WTC11 (cell line): ENCODE measurements at regions not wholly inside any gene's neighbourhood (a gene's known extent, or its start where the extent isn't known, plus 50 kb on each side); places are given as distances from the start of the nearest gene placed in this dataset.

Experiments used
- ATAC-seq: fragments of 200-7000 bp; cut with Tn5 transposase; 2 replicates; pipeline ENCODE4 v1.10.0; 2021; ENCODE audit warnings: mild to moderate bottlenecking, moderate library complexity
- CTCF ChIA-PET: fragments of 300-600 bp; sonication (Branson Sonifier 250); formaldehyde crosslinking; loops from one replicate; lab custom pipeline; 2021; ENCODE audit warnings: antibody characterized with exemption; lab: Charles Lee
- POLR2A ChIA-PET: fragments of 350-600 bp; sonication (Branson Sonifier 250); formaldehyde crosslinking; loops from one replicate; lab custom pipeline; 2021; ENCODE audit warnings: antibody characterized with exemption; lab: Charles Lee
- DNase-seq: peaks from one replicate; pipeline ENCODE4 v3.0.0; 2021; ENCODE audit warnings: low spot score
- H3K27ac Mint-ChIP-seq: 2 replicates; pipeline ENCODE4 v1.8.0; 2021; ENCODE audit warnings: mixed read lengths
- H3K27me3 Mint-ChIP-seq: 2 replicates; pipeline ENCODE4 v1.8.0; 2021; ENCODE audit warnings: low read depth, mild to moderate bottlenecking, moderate library complexity, mixed read lengths
- H3K36me3 Mint-ChIP-seq: 2 replicates; pipeline ENCODE4 v1.8.0; 2021; ENCODE audit warnings: mixed read lengths
- H3K4me1 Mint-ChIP-seq: 2 replicates; pipeline ENCODE4 v1.8.0; 2022; ENCODE audit warnings: mixed read lengths
- H3K4me3 Mint-ChIP-seq: 2 replicates; pipeline ENCODE4 v1.8.0; 2021; ENCODE audit warnings: mild to moderate bottlenecking, moderate library complexity, mixed read lengths
- H3K9me3 Mint-ChIP-seq: 2 replicates; pipeline ENCODE4 v1.8.0; 2021; ENCODE audit warnings: mixed read lengths
- CREB1 ChIP-seq: sonication (generic); formaldehyde crosslinking; IDR thresholded peaks from 2 replicates; pipeline ENCODE4 v1.8.0; 2023; ENCODE audit warnings: mild to moderate bottlenecking, missing genetic modification reagents
- ESRRA ChIP-seq: sonication (generic); formaldehyde crosslinking; IDR thresholded peaks from 2 replicates; pipeline ENCODE4 v1.8.1; 2022; ENCODE audit warnings: mild to moderate bottlenecking, missing genetic modification reagents, borderline replicate concordance
- FOXK1 ChIP-seq: sonication (generic); formaldehyde crosslinking; IDR thresholded peaks from 2 replicates; pipeline ENCODE4 v1.8.0; 2022; ENCODE audit warnings: mild to moderate bottlenecking, moderate library complexity, missing genetic modification reagents
- GTF2I ChIP-seq: fragments of 250-450 bp; sonication (Bioruptor Pico); conservative IDR thresholded peaks from 2 replicates; pipeline ENCODE4 v1.4.0; 2021; ENCODE audit warnings: mild to moderate bottlenecking
- NFATC4 ChIP-seq: fragments of 250-450 bp; sonication (Bioruptor Pico); IDR thresholded peaks from 2 replicates; pipeline ENCODE4 v1.9.0; 2021; ENCODE audit warnings: mild to moderate bottlenecking
- PRRX2 ChIP-seq: fragments of 250-450 bp; sonication (Bioruptor Pico); IDR thresholded peaks from 2 replicates; pipeline ENCODE4 v1.8.0; 2021; ENCODE audit warnings: mild to moderate bottlenecking
- RELA ChIP-seq: sonication (generic); formaldehyde crosslinking; IDR thresholded peaks from 2 replicates; pipeline ENCODE4 v1.8.1; 2022; ENCODE audit warnings: missing genetic modification reagents, mild to moderate bottlenecking, borderline replicate concordance
- SMAD4 ChIP-seq: sonication (generic); formaldehyde crosslinking; IDR thresholded peaks from 2 replicates; pipeline ENCODE4 v1.8.0; 2022; ENCODE audit warnings: mild to moderate bottlenecking, missing genetic modification reagents
- TF ChIP-seq, protein P1 (sequence below): fragments of 250-450 bp; sonication (Bioruptor Pico); IDR thresholded peaks from 2 replicates; pipeline ENCODE4 v1.9.0; 2021; ENCODE audit warnings: mild to moderate bottlenecking, borderline replicate concordance
- TF ChIP-seq, protein P2 (sequence below): fragments of 250-450 bp; sonication (Bioruptor Pico); IDR thresholded peaks from 2 replicates; pipeline ENCODE4 v2.1.2; 2022; ENCODE audit warnings: mild to moderate bottlenecking, moderate library complexity
- TF ChIP-seq, protein P3 (sequence below): sonication (generic); formaldehyde crosslinking; IDR thresholded peaks from 2 replicates; pipeline ENCODE4 v1.8.0; 2023; ENCODE audit warnings: missing genetic modification reagents
- TF ChIP-seq, protein P4 (sequence below): sonication (generic); formaldehyde crosslinking; conservative IDR thresholded peaks from 2 replicates; pipeline ENCODE4 v1.8.1; 2022; ENCODE audit warnings: mild to moderate bottlenecking, missing genetic modification reagents
- TF ChIP-seq, protein P5 (sequence below): sonication (generic); formaldehyde crosslinking; IDR thresholded peaks from 2 replicates; pipeline ENCODE4 v1.8.0; 2022; ENCODE audit warnings: mild to moderate bottlenecking, missing genetic modification reagents
- TF ChIP-seq, protein P6 (sequence below): fragments of 250-450 bp; sonication (Bioruptor Pico); conservative IDR thresholded peaks from 2 replicates; pipeline ENCODE4 v1.9.0; 2021; ENCODE audit warnings: mild to moderate bottlenecking
- TF ChIP-seq, protein P7 (sequence below): sonication (generic); formaldehyde crosslinking; IDR thresholded peaks from 2 replicates; pipeline ENCODE4 v1.8.1; 2022; ENCODE audit warnings: mild to moderate bottlenecking, missing genetic modification reagents, moderate library complexity, borderline replicate concordance
- TF ChIP-seq, protein P8 (sequence below): sonication (generic); formaldehyde crosslinking; IDR thresholded peaks from 2 replicates; pipeline ENCODE4 v1.8.1; 2022; ENCODE audit warnings: missing genetic modification reagents, borderline replicate concordance
- TF ChIP-seq, protein P9 (sequence below): sonication (generic); formaldehyde crosslinking; IDR thresholded peaks from 2 replicates; pipeline ENCODE4 v1.8.0; 2022; ENCODE audit warnings: missing genetic modification reagents

DNA sequence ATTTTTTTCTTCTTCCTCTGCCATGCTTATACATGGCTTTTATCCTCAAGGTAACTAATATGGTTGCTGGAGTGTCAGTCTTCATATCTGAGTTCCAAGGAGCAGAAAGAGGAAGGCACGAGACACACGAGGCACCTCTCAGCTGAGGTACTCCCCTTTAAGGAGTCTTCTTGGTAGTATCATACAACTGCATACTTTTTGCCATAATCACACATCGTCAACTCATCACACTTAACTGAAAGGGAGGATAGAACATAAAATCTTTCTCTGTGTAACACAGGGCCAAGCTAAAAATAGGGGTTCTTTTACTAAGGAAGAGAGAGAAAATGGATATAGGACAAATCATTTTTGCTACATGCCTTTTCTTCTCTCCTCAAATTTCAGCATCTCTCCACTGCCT is 104.2 kb downstream of the OXSM start (continued):
- TF ChIP-seq, protein P1, sequence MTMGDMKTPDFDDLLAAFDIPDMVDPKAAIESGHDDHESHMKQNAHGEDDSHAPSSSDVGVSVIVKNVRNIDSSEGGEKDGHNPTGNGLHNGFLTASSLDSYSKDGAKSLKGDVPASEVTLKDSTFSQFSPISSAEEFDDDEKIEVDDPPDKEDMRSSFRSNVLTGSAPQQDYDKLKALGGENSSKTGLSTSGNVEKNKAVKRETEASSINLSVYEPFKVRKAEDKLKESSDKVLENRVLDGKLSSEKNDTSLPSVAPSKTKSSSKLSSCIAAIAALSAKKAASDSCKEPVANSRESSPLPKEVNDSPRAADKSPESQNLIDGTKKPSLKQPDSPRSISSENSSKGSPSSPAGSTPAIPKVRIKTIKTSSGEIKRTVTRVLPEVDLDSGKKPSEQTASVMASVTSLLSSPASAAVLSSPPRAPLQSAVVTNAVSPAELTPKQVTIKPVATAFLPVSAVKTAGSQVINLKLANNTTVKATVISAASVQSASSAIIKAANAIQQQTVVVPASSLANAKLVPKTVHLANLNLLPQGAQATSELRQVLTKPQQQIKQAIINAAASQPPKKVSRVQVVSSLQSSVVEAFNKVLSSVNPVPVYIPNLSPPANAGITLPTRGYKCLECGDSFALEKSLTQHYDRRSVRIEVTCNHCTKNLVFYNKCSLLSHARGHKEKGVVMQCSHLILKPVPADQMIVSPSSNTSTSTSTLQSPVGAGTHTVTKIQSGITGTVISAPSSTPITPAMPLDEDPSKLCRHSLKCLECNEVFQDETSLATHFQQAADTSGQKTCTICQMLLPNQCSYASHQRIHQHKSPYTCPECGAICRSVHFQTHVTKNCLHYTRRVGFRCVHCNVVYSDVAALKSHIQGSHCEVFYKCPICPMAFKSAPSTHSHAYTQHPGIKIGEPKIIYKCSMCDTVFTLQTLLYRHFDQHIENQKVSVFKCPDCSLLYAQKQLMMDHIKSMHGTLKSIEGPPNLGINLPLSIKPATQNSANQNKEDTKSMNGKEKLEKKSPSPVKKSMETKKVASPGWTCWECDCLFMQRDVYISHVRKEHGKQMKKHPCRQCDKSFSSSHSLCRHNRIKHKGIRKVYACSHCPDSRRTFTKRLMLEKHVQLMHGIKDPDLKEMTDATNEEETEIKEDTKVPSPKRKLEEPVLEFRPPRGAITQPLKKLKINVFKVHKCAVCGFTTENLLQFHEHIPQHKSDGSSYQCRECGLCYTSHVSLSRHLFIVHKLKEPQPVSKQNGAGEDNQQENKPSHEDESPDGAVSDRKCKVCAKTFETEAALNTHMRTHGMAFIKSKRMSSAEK = no peak
- TF ChIP-seq, protein P2, sequence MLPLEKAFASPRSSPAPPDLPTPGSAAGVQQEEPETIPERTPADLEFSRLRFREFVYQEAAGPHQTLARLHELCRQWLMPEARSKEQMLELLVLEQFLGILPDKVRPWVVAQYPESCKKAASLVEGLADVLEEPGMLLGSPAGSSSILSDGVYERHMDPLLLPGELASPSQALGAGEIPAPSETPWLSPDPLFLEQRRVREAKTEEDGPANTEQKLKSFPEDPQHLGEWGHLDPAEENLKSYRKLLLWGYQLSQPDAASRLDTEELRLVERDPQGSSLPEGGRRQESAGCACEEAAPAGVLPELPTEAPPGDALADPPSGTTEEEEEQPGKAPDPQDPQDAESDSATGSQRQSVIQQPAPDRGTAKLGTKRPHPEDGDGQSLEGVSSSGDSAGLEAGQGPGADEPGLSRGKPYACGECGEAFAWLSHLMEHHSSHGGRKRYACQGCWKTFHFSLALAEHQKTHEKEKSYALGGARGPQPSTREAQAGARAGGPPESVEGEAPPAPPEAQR (CRISPR knock-in tag) = no peak
- no peak for TF ChIP-seq ESRRA (CRISPR knock-in tag)

DNA sequence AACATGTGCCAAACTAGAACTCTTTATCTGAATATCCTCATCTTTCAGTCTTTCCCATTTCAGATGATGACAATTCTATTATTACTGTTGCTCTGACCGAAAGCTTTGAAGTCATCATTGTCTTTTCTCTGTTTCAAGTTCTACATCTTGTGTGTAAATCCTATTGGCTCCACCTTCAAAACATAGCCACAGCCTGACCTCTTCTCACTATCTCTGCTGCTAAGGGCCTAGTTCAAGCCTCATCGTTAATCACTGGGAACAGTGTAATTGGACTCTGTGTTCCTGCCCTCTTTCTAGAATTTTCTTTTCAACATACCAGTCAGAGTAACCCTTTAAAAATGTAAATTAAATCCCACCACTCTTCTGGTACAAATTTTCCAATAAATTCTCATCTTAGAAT is 105.1 kb downstream of the OXSM start:
- POLR2A ChIA-PET = no interaction called here
- Mint-ChIP-seq H3K4me3 (no peak overlapping the region), H3K36me3 (no peaks in the 10 kb centered on the region), H3K9me3 (no peaks in the 10 kb centered on the region; the same call in none of the 2 replicates), H3K27ac (no peak overlapping the region), H3K27me3 (peaks cover 7% of the 10 kb centered on the region), H3K4me1 (peaks cover 10% of the 10 kb centered on the region)
- DNase-seq = no peak
- ATAC-seq = no peak
- CTCF ChIA-PET = interaction anchor here (1.3 kb wide), 2 partner anchors 9 to 38 kb away, joined by 4 to 5 read pairs; no protein-coding TSS in a partner anchor
- TF ChIP-seq, protein P3, sequence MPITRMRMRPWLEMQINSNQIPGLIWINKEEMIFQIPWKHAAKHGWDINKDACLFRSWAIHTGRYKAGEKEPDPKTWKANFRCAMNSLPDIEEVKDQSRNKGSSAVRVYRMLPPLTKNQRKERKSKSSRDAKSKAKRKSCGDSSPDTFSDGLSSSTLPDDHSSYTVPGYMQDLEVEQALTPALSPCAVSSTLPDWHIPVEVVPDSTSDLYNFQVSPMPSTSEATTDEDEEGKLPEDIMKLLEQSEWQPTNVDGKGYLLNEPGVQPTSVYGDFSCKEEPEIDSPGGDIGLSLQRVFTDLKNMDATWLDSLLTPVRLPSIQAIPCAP (CRISPR knock-in tag) = no peak
- no peak for TF ChIP-seq PRRX2 (CRISPR knock-in tag)
- TF ChIP-seq, protein P4, sequence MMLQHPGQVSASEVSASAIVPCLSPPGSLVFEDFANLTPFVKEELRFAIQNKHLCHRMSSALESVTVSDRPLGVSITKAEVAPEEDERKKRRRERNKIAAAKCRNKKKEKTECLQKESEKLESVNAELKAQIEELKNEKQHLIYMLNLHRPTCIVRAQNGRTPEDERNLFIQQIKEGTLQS = no peak
- TF ChIP-seq NFATC4 (CRISPR knock-in tag) = no peak
- no peak for TF ChIP-seq GTF2I (CRISPR knock-in tag)
- TF ChIP-seq FOXK1 (CRISPR knock-in tag) = no peak
- TF ChIP-seq RELA = no peak
- TF ChIP-seq, protein P5, sequence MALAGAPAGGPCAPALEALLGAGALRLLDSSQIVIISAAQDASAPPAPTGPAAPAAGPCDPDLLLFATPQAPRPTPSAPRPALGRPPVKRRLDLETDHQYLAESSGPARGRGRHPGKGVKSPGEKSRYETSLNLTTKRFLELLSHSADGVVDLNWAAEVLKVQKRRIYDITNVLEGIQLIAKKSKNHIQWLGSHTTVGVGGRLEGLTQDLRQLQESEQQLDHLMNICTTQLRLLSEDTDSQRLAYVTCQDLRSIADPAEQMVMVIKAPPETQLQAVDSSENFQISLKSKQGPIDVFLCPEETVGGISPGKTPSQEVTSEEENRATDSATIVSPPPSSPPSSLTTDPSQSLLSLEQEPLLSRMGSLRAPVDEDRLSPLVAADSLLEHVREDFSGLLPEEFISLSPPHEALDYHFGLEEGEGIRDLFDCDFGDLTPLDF (CRISPR knock-in tag) = no peak
- TF ChIP-seq, protein P6, sequence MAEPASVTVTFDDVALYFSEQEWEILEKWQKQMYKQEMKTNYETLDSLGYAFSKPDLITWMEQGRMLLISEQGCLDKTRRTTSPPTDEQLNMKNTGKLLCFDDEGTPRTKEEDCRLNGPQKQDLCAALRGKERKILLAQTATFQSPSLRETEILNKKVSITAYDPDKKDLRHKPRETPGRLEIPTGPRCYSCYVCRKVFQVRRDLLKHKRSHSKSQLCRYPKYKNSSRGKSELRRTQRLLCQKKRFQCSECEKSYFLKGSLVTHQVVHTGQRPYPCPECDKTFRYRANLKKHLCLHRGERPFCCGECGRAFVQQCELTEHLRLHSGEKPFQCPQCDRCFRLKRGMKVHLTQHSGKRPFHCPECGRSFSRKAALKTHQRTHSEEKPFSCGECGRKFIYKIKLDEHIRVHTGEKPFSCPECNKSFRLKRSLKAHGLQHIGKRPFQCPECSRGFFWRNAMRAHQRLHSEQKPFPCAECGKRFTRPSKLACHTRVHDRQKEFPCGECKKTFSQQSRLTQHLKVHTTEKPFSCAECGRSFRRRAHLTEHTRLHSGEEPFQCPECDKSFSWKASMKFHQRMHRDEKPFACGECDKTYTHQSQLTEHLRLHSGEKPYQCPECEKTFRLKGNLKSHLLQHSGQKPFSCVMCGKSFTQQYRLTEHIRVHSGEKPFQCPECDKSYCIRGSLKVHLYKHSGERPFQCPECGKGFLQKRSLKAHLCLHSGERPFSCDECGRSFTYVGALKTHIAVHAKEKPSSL (CRISPR knock-in tag) = no peak
- TF ChIP-seq, protein P7, sequence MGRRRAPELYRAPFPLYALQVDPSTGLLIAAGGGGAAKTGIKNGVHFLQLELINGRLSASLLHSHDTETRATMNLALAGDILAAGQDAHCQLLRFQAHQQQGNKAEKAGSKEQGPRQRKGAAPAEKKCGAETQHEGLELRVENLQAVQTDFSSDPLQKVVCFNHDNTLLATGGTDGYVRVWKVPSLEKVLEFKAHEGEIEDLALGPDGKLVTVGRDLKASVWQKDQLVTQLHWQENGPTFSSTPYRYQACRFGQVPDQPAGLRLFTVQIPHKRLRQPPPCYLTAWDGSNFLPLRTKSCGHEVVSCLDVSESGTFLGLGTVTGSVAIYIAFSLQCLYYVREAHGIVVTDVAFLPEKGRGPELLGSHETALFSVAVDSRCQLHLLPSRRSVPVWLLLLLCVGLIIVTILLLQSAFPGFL (CRISPR knock-in tag) = no peak
- TF ChIP-seq, protein P8, sequence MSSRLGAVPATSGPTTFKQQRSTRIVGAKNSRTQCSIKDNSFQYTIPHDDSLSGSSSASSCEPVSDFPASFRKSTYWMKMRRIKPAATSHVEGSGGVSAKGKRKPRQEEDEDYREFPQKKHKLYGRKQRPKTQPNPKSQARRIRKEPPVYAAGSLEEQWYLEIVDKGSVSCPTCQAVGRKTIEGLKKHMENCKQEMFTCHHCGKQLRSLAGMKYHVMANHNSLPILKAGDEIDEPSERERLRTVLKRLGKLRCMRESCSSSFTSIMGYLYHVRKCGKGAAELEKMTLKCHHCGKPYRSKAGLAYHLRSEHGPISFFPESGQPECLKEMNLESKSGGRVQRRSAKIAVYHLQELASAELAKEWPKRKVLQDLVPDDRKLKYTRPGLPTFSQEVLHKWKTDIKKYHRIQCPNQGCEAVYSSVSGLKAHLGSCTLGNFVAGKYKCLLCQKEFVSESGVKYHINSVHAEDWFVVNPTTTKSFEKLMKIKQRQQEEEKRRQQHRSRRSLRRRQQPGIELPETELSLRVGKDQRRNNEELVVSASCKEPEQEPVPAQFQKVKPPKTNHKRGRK (CRISPR knock-in tag) = no peak
- TF ChIP-seq SMAD4 (CRISPR knock-in tag) = no peak
- TF ChIP-seq, protein P9, sequence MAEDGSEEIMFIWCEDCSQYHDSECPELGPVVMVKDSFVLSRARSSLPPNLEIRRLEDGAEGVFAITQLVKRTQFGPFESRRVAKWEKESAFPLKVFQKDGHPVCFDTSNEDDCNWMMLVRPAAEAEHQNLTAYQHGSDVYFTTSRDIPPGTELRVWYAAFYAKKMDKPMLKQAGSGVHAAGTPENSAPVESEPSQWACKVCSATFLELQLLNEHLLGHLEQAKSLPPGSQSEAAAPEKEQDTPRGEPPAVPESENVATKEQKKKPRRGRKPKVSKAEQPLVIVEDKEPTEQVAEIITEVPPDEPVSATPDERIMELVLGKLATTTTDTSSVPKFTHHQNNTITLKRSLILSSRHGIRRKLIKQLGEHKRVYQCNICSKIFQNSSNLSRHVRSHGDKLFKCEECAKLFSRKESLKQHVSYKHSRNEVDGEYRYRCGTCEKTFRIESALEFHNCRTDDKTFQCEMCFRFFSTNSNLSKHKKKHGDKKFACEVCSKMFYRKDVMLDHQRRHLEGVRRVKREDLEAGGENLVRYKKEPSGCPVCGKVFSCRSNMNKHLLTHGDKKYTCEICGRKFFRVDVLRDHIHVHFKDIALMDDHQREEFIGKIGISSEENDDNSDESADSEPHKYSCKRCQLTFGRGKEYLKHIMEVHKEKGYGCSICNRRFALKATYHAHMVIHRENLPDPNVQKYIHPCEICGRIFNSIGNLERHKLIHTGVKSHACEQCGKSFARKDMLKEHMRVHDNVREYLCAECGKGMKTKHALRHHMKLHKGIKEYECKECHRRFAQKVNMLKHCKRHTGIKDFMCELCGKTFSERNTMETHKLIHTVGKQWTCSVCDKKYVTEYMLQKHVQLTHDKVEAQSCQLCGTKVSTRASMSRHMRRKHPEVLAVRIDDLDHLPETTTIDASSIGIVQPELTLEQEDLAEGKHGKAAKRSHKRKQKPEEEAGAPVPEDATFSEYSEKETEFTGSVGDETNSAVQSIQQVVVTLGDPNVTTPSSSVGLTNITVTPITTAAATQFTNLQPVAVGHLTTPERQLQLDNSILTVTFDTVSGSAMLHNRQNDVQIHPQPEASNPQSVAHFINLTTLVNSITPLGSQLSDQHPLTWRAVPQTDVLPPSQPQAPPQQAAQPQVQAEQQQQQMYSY (CRISPR knock-in tag) = no peak
- TF ChIP-seq CREB1 (CRISPR knock-in tag) = no peak
